ENCODE measurements at regions not wholly inside any gene's neighbourhood (a gene's known extent, or its start where the extent isn't known, plus 50 kb on each side); places are given as distances from the start of the nearest gene placed in this dataset.
A peak's percentile ranks its signal among the peaks of the same experiment; 100 is the strongest.

- Histone ChIP-seq H3K79me1 (ENCODE audit: low read length) (no peaks in the 10 kb centered on the region), H4K12ac (ENCODE audit: low read depth, low read length) (no peak overlapping the region), H3K9ac (ENCODE audit: low read length) (no peak overlapping the region), H3K36me3 (ENCODE audit: control insufficient read depth in 1 of 2, insufficient read depth in 2 of 2, low read length in 2 of 2) (no peaks in the 10 kb centered on the region), H3K23ac (ENCODE audit: low read length) (no peak overlapping the region), H3K14ac (ENCODE audit: low read length) (no peak overlapping the region), H4K8ac (ENCODE audit: low read depth, low read length) (no peak overlapping the region), H4K91ac (ENCODE audit: low read depth, low read length) (no peak overlapping the region), H3K4me1 (ENCODE audit: control insufficient read depth in 1 of 2, insufficient read depth in 2 of 2, low read length in 2 of 2) (no peaks in the 10 kb centered on the region), H3K79me2 (ENCODE audit: control insufficient read depth, insufficient read depth, low read length, poor library complexity) (no peaks in the 10 kb centered on the region), H2BK5ac (ENCODE audit: low read depth, low read length, poor library complexity) (no peak overlapping the region), H2AFZ (ENCODE audit: insufficient read depth, low read length, poor library complexity) (no peak overlapping the region), H2BK120ac (ENCODE audit: insufficient read depth, low read length, poor library complexity) (no peak overlapping the region), H3K18ac (ENCODE audit: low read length) (no peak overlapping the region), H3K27ac (ENCODE audit: low read depth, low read length) (peak overlapping the region; percentile 69), H2BK12ac (ENCODE audit: low read length) (no peak overlapping the region), H3K9me3 (ENCODE audit: insufficient read depth, low read depth, low read length) (peaks cover 2% of the 10 kb centered on the region), H3K27me3 (ENCODE audit: insufficient read depth, low read length) (no peaks in the 10 kb centered on the region), H3K4me3 (ENCODE audit: low read depth, low read length) (no peak overlapping the region), H2AK5ac (ENCODE audit: low read length) (no peak overlapping the region), H3K4ac (ENCODE audit: low read depth, low read length) (no peak overlapping the region), H3K4me2 (ENCODE audit: low read length) (no peak overlapping the region)
- no CpG with 5 or more reads among the region's 4 CpGs for WGBS (ENCODE audit: extremely low coverage, insufficient coverage, insufficient read length)
- DNase-seq = no peak
These were observed 980.6 kb upstream of the LCORL start for GRCh38 chr4:19002170-19002569.

- no peak overlapping the region for H3K4ac ChIP-seq (ENCODE audit: low read depth, low read length)
- no peak overlapping the region for H3K9ac ChIP-seq (ENCODE audit: low read length)
- H2AFZ ChIP-seq (ENCODE audit: insufficient read depth, low read length, poor library complexity) = no peak overlapping the region
- no peak overlapping the region for H2BK5ac ChIP-seq (ENCODE audit: low read depth, low read length, poor library complexity)
- H2AK5ac ChIP-seq (ENCODE audit: low read length) = no peak overlapping the region
- WGBS (ENCODE audit: extremely low coverage, insufficient coverage, insufficient read length) = no CpG with 5 or more reads among the region's 5 CpGs
- H3K14ac ChIP-seq (ENCODE audit: low read length) = peak overlapping the region; percentile 51
- H3K4me3 ChIP-seq (ENCODE audit: low read depth, low read length) = no peak overlapping the region
- no peaks in the 10 kb centered on the region for H3K27me3 ChIP-seq (ENCODE audit: insufficient read depth, low read length)
- no peak overlapping the region for H4K8ac ChIP-seq (ENCODE audit: low read depth, low read length)
- H3K27ac ChIP-seq (ENCODE audit: low read depth, low read length) = no peak overlapping the region
- H3K79me2 ChIP-seq (ENCODE audit: control insufficient read depth, insufficient read depth, low read length, poor library complexity) = no peaks in the 10 kb centered on the region
- H3K18ac ChIP-seq (ENCODE audit: low read length) = no peak overlapping the region
- peaks cover 0 to 3% of the 10 kb centered on the region in 2 experiments for H3K4me1 ChIP-seq (ENCODE audit: control insufficient read depth in 1 of 2, insufficient read depth in 2 of 2, low read length in 2 of 2)
- H3K23ac ChIP-seq (ENCODE audit: low read length) = no peak overlapping the region
- peak overlapping the region; percentile 58 for H2BK12ac ChIP-seq (ENCODE audit: low read length)
- no peak overlapping the region for H3K4me2 ChIP-seq (ENCODE audit: low read length)
- H2BK120ac ChIP-seq (ENCODE audit: insufficient read depth, low read length, poor library complexity) = no peak overlapping the region
- H4K91ac ChIP-seq (ENCODE audit: low read depth, low read length) = no peak overlapping the region
- no peaks in the 10 kb centered on the region for H3K36me3 ChIP-seq (ENCODE audit: control insufficient read depth in 1 of 2, insufficient read depth in 2 of 2, low read length in 2 of 2)
- H4K12ac ChIP-seq (ENCODE audit: low read depth, low read length) = no peak overlapping the region
- DNase-seq = no peak
- H3K79me1 ChIP-seq (ENCODE audit: low read length) = peaks cover 3% of the 10 kb centered on the region
- H3K9me3 ChIP-seq (ENCODE audit: insufficient read depth, low read depth, low read length) = peaks cover 8% of the 10 kb centered on the region
These were observed 978.0 kb upstream of the LCORL start for GRCh38 chr4:18999595-18999994.

GRCh38 chr4:18981234-18981615 lies 959.7 kb upstream of the LCORL start:
- no peak overlapping the region for H3K14ac ChIP-seq (ENCODE audit: low read length)
- no peaks in the 10 kb centered on the region for H3K79me2 ChIP-seq (ENCODE audit: control insufficient read depth, insufficient read depth, low read length, poor library complexity)

DNA sequence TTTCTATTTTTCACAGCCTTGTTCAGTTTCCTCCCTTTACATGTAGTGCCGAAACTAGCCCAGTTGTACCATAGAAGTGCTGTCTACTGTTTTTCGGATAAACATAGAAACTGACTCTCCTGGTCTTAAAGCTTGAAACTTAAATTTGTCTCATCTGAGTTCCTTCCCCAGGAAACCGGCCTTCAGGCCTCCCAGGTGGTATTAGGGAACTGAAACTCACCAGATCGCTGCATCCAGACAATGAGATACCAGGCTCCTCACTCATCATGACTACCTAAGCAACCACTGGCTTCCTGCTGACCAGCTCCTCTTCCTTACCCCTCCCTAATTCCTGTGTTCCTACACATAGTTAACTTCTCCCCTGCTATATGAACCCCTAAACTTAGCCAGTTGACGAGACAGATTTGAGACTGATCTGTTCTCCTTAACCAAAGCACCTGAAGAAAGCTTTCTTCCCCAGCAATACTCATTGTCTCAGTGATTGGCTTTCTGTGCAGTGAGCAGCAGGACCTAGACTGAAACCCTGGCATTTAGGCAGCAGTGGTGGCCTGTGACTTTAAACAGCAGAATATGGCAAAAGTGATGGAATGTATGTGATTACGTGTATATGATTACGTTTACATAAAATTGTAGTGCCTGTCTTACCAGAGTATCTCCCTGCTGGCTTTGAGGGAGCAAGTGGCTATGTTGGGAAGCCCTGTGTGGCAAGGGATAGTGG lies 959.1 kb upstream of the LCORL start:
- no peak for DNase-seq
- H3K23ac ChIP-seq (ENCODE audit: low read length) = no peak overlapping the region
- H3K4me1 ChIP-seq (ENCODE audit: control insufficient read depth in 1 of 2, insufficient read depth in 2 of 2, low read length in 2 of 2) = no peaks in the 10 kb centered on the region
- no peak overlapping the region for H3K18ac ChIP-seq (ENCODE audit: low read length)
- no peaks in the 10 kb centered on the region for H3K79me1 ChIP-seq (ENCODE audit: low read length)
- no peak overlapping the region for H2AK5ac ChIP-seq (ENCODE audit: low read length)
- no peak overlapping the region for H2AFZ ChIP-seq (ENCODE audit: insufficient read depth, low read length, poor library complexity)
- 100% methylated on average over 2 of the region's 7 CpGs for WGBS (ENCODE audit: extremely low coverage, insufficient coverage, insufficient read length)
- H2BK5ac ChIP-seq (ENCODE audit: low read depth, low read length, poor library complexity) = no peak overlapping the region
- H3K27me3 ChIP-seq (ENCODE audit: insufficient read depth, low read length) = no peaks in the 10 kb centered on the region
- peaks cover 2% of the 10 kb centered on the region for H3K9me3 ChIP-seq (ENCODE audit: insufficient read depth, low read depth, low read length)
- H3K4ac ChIP-seq (ENCODE audit: low read depth, low read length) = no peak overlapping the region
- no peak overlapping the region for H3K27ac ChIP-seq (ENCODE audit: low read depth, low read length)
- no peak overlapping the region for H3K14ac ChIP-seq (ENCODE audit: low read length)
- H3K4me2 ChIP-seq (ENCODE audit: low read length) = no peak overlapping the region
- no peak overlapping the region for H3K9ac ChIP-seq (ENCODE audit: low read length)
- no peak overlapping the region for H4K8ac ChIP-seq (ENCODE audit: low read depth, low read length)
- no peak overlapping the region for H4K12ac ChIP-seq (ENCODE audit: low read depth, low read length)
- no peak overlapping the region for H4K91ac ChIP-seq (ENCODE audit: low read depth, low read length)
- no peaks in the 10 kb centered on the region for H3K79me2 ChIP-seq (ENCODE audit: control insufficient read depth, insufficient read depth, low read length, poor library complexity)
- H2BK12ac ChIP-seq (ENCODE audit: low read length) = no peak overlapping the region
- H3K4me3 ChIP-seq (ENCODE audit: low read depth, low read length) = no peak overlapping the region
- no peaks in the 10 kb centered on the region for H3K36me3 ChIP-seq (ENCODE audit: control insufficient read depth in 1 of 2, insufficient read depth in 2 of 2, low read length in 2 of 2)
- no peak overlapping the region for H2BK120ac ChIP-seq (ENCODE audit: insufficient read depth, low read length, poor library complexity)

More at GRCh38 chr4:18981234-18981615, 959.7 kb upstream of the LCORL start:
- Histone ChIP-seq H3K27ac (ENCODE audit: low read depth, low read length) (no peak overlapping the region), H3K9ac (ENCODE audit: low read length) (no peak overlapping the region), H3K18ac (ENCODE audit: low read length) (no peak overlapping the region), H2BK12ac (ENCODE audit: low read length) (no peak overlapping the region), H3K4me1 (ENCODE audit: control insufficient read depth in 1 of 2, insufficient read depth in 2 of 2, low read length in 2 of 2) (no peaks in the 10 kb centered on the region), H4K12ac (ENCODE audit: low read depth, low read length) (no peak overlapping the region), H3K27me3 (ENCODE audit: insufficient read depth, low read length) (no peaks in the 10 kb centered on the region), H2BK5ac (ENCODE audit: low read depth, low read length, poor library complexity) (no peak overlapping the region), H3K9me3 (ENCODE audit: insufficient read depth, low read depth, low read length) (peaks cover 2% of the 10 kb centered on the region), H4K8ac (ENCODE audit: low read depth, low read length) (no peak overlapping the region), H2BK120ac (ENCODE audit: insufficient read depth, low read length, poor library complexity) (no peak overlapping the region), H3K4me2 (ENCODE audit: low read length) (no peak overlapping the region), H2AFZ (ENCODE audit: insufficient read depth, low read length, poor library complexity) (no peak overlapping the region), H4K91ac (ENCODE audit: low read depth, low read length) (no peak overlapping the region), H3K23ac (ENCODE audit: low read length) (no peak overlapping the region), H3K4ac (ENCODE audit: low read depth, low read length) (no peak overlapping the region), H3K36me3 (ENCODE audit: control insufficient read depth in 1 of 2, insufficient read depth in 2 of 2, low read length in 2 of 2) (no peaks in the 10 kb centered on the region), H3K79me1 (ENCODE audit: low read length) (no peaks in the 10 kb centered on the region), H2AK5ac (ENCODE audit: low read length) (no peak overlapping the region), H3K4me3 (ENCODE audit: low read depth, low read length) (no peak overlapping the region)
- no CpG with 5 or more reads among the region's 4 CpGs for WGBS (ENCODE audit: extremely low coverage, insufficient coverage, insufficient read length)
- DNase-seq = no peak
